GM20431 (cell line): ENCODE measurements at regions not wholly inside any gene's neighbourhood (a gene's known extent, or its start where the extent isn't known, plus 50 kb on each side); places are given as distances from the start of the nearest gene placed in this dataset.
"Not testable (repeated sequence)": the region's sequence is repeated elsewhere in the genome, so short reads cannot be mapped to it uniquely, and the experiment has no call there.

Experiments
- in situ Hi-C: fragments of 300-500 bp; cut with MseI, MboI; formaldehyde crosslinking; loops from one replicate; pipeline ENCODE4 v1.15.0; 2020; ENCODE audit warnings: low sequenced_read_pairs; ENCODE audit not compliant: unreplicated experiment

- in situ Hi-C loops: no loop called here
Observed at GRCh38 chr1:30103708-30104411, 619.5 kb downstream of the MATN1 start.

- in situ Hi-C loops: no loop called here
Observed at GRCh38 chr1:30102605-30103004, 620.8 kb downstream of the MATN1 start.

DNA sequence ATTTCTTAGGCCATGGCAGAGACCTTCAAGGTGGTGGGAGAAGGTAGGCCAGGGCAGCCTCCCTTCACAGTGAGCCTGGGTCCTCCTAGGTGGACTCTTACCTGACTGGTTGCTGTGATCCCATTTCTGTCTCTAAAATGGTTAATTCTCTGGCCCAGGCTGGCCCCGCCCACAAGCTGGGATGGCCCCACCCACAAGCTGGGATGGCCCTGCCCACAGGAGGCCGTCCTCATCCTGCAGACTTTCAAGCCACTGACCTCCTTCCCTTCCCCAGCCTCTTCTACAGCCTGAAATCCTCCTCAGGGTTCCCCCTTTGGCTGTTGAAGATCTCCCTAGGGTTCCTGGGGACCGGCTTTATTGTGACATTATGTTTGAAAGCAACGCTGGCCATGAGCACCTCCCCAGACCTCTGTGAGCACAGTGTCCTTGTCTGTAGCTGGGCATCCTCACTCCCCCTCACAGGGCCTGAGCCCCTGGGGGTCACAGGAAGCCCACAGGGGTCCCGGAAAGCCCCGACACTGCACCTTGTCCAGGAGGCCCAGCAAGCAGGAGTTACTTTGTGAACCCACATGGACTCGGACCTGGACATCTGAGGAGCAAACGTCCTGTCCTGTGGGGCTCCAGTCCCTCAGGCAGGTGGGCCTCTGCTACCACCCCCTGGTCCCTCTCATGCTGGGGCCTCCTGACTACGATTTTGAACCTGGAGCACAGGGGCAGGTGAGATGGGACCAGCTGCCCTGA, 621.7 kb downstream of the MATN1 start:
- in situ Hi-C loops: no loop called here

DNA sequence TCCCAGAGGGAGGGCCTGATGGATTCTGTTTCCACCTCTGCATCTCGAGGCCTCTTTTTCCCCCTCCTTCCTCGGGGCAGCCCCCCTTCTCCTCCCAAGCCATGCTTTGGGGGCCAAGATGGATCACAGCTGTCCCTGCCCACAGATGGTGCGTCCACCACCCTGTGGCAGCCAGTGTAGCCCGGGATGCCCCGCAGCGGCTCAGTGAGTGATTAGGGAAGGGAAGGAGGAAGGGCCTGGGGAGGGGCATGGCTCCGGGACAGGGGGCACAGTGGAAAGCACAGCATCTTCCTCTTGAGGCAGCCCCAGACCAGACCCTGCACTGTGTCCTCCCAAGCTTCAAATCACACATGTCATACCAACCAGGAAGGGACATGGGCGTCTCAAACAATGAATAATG, 622.4 kb downstream of the MATN1 start:
- in situ Hi-C loops: no loop called here

DNA sequence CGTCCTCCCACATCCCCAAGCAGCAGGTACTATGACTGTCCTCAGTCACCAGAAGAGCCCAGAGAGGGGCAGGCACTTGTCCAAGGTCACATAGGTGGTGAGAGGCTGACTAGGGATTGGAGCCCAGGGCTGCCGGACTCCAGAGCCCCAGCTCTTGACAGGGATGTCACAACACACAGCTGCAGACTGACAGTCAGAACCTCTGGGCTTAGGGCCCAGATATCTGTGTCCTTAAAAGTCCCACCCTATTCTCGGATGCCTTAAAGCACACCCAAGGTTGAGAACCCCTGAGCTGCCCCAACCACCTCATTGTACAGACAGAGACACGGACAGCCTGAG, 622.9 kb downstream of the MATN1 start:
- in situ Hi-C loops: no loop called here

DNA sequence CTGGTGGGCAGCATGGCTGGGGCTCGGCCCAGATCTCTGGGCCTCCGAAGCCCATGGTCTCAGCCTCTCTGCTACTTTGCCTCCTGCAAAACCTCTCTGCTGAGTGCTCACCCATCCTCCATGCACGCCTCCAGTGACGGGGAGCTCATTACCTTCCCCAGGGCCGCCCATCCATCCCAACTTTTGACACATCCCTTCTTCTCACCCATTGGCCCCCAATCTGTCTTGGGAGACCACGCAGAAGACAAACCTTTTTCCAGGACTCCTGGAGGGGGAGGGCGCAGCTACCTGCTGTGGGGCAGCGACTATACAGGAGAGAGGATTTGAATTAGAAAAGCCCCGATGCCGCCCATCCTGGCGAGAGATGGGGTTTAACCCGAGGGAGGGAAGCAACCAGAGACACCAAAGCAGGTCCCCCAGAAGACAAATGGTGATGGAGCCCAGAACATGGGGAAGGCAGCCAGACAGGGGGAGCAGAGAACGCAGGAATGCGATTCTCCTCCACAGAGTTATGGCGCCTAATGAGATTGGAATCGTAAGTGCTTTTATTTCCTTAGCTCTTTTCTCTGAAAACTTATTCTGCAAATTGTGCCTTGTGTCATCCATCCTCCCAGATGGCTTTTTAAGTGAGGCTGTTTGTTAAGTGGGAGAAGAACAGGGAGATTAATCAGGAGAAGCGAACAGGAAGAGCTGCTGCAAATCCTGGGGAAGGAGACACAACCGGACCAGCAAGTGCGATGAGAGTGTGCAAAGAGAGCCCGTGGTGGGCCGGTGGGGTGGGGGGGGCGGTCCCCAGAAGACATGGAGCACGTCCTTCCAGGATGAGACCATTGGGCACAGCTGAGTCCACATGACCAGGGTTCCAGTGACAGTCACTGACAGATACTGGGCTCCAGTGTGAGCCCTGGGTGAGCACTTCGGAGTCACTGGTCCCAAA, 623.5 kb downstream of the MATN1 start:
- in situ Hi-C loops: no loop called here

GRCh38 chr1:30097851-30098250, 625.5 kb downstream of the MATN1 start:
- in situ Hi-C loops: not testable (repeated sequence)

DNA sequence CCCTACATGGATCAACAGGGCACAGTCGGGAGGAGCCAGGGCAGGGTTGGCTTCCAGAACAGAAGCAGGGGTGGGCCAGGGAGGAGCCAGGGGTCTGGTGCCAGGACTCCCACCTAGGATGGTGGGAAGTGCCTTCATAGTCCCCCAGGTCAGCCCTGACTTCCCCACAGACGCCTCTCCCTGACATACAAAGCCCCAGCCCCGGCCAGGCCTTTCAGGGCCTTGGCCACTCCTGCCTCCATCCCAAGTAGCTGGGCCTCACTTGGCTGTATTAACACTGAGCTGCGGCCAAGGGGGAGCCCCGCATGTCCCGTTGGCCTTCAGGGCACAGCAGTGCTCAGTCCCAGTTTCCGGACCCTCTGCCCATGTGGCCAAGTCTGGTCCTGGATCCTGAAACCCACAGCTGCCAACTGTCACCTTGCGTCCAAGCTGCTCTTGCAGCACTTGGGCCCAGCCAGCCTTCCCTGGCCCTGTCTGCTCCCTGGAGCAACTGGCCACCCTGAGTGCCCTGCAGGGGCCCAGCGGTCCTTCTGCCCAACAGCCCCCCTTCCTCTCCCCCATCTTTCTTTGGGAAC, 627.8 kb downstream of the MATN1 start:
- in situ Hi-C loops: no loop called here

- in situ Hi-C loops: no loop called here
Observed at GRCh38 chr1:30095051-30095450, 628.3 kb downstream of the MATN1 start.

GRCh38 chr1:30092051-30092858, 631.1 kb downstream of the MATN1 start:
- in situ Hi-C loops: no loop called here

DNA sequence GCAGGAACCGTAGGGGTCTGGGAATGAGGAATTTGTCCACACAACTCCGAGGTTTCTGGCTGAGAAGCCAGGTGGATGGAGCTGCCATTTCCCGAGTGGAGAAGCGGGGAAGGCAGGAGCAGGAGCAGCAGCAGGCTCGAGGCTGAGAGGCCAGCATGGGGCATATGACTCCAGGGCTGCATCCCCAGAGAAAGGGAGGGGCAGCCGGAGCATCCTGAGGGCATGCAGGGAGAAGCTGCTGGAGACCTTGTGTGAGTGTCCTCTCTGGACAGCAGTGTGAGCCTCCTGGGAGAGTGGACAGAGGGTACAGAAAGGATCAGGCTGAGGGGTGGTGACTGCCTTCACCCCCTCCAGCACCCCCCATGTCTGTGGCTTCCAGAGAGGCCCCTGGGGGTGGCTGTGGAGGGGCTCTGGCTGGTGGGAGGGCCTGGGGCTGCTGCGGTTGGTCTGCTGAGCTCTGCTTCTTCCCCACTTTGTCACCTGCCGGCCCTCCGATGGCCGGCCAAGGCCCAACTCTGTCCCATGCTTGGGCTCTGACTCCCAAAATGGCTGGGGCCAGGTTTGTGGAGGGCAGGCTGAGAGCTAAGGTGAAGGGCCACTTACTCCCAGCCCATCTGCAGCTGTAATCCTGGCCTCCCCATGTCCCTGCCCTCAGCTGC, 633.1 kb downstream of the MATN1 start:
- in situ Hi-C loops: no loop called here

DNA sequence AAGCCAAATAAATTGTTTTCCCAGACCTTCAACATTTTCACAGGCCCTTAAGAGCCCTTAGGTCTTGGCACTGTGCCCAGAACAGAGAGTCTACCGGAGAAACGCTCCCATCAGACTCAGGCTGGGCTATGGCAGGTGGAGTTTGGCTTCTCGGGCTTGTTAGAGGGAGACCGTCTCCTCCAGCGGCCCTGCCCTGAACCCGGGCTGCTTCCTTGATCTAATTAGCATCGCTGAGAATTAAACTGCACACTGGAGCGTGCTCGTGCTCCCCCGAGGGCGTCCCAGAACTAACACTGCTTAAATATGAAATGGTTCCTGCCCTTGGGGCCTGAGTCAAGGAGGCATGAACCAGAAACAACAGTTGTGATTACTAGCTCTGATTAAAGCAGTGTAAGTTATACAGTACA, 634.4 kb downstream of the MATN1 start:
- in situ Hi-C loops: no loop called here

DNA sequence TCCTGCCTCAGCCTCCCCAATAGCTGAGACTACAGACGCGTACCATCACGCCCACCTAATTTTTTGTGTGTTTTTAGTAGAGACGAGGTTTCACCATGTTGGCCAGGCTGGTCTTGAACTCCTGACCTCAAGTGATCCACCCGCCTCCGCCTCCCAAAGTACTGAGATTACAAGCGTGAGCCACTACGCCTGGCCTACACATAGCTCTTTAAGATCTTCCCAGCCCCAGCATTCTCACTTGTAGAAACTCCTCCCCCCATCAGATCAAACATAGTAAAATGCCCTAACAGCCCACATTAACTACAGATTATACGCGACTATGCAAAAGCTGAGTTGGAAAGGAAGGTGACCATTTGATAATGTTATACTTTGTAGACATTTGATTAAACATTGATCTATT, 634.8 kb downstream of the MATN1 start:
- in situ Hi-C loops: no loop called here

GRCh38 chr1:30087465-30087864, 635.9 kb downstream of the MATN1 start:
- in situ Hi-C loops: no loop called here

- in situ Hi-C loops: no loop called here
Observed at GRCh38 chr1:30085811-30086770, 637.3 kb downstream of the MATN1 start.

DNA sequence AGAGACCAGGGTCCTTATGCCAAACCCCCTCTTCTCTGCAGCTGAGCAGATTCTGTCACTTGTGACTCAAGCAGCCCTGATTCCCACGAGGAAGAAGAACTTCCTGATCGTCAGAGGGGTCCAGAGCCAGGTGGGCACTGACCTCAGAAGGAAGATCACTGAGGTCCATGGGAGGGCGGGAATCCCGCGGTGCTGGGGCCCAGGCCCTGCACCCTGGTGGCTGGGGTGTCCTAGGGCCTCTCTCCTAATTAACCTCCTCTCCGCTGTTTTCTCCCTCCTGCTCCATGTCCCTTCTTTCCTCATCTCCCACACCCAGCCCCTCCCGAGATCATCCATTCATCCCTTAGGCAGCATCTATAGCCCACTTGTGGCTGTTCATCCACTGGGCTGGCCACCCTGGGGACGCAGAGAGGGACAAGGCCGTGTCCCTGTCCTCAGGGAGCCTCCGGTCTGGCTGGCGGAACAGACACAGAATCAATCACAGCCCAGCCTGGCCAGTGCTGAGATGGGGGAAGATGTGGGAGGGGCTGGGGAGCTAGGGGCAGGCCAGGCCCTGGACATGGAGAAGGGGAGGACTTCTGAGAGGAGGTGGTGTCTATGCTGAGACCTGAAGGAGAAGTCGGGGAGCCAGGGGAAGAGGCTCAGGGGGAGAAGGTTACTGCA, 638.3 kb downstream of the MATN1 start:
- in situ Hi-C loops: no loop called here

- in situ Hi-C loops: no loop called here
Observed at GRCh38 chr1:30083800-30084464, 639.5 kb downstream of the MATN1 start.
